Cardiac fibroblast (primary cell): ENCODE measurements at regions not wholly inside any gene's neighbourhood (a gene's known extent, or its start where the extent isn't known, plus 50 kb on each side); places are given as distances from the start of the nearest gene placed in this dataset.

ENCODE experiments used
- DNase-seq, 2 donors: peaks; one replicate each; pipeline versions ENCODE4 v3.0.0 to v3.0.0-alpha.2; 2010; ENCODE audit warnings: low read depth in 2 of 2
- H3K4me3 ChIP-seq, 2 donors: replicated peaks in 1 of 2; 1 replicate in 1 of 2; 2 replicates in 1 of 2; pipeline ENCODE4 v1.5.1; 2011; ENCODE audit warnings: low read depth in 2 of 2, low read length in 2 of 2, mild to moderate bottlenecking in 2 of 2, moderate library complexity in 1 of 2
- CTCF ChIP-seq: IDR thresholded peaks from one replicate; pipeline ENCODE4 v1.5.1; 2011; ENCODE audit warnings: low read depth, mild to moderate bottlenecking, low read length, inconsistent platforms

GRCh38 chr15:35755237-35755802 is 209.4 kb upstream of the DPH6 start:
- no peak for TF ChIP-seq CTCF
- no peak overlapping the region for H3K4me3 ChIP-seq
- DNase-seq, result no peak

- DNase-seq, result no peak
- TF ChIP-seq CTCF, result no peak
- no peak overlapping the region for H3K4me3 ChIP-seq
These were observed 210.7 kb upstream of the DPH6 start for GRCh38 chr15:35756623-35757022.

GRCh38 chr15:35757361-35757760 is 211.4 kb upstream of the DPH6 start:
- TF ChIP-seq CTCF, result no peak
- no peak for DNase-seq
- H3K4me3 ChIP-seq, result no peak overlapping the region

- no peak overlapping the region for H3K4me3 ChIP-seq
These were observed 211.8 kb upstream of the DPH6 start for GRCh38 chr15:35757765-35758164.

GRCh38 chr15:35764661-35765519 is 218.9 kb upstream of the DPH6 start:
- DNase-seq, result no peak
- TF ChIP-seq CTCF, result no peak
- H3K4me3 ChIP-seq, result no peak overlapping the region

More at GRCh38 chr15:35757765-35758164, 211.8 kb upstream of the DPH6 start:
- no peak for DNase-seq
- TF ChIP-seq CTCF, result no peak

GRCh38 chr15:35768949-35769348 is 223.0 kb upstream of the DPH6 start:
- H3K4me3 ChIP-seq, result no peak overlapping the region
- TF ChIP-seq CTCF, result no peak
- DNase-seq, result no peak
